Ovary (tissue), 3 donors: ENCODE measurements at regions not wholly inside any gene's neighbourhood (a gene's known extent, or its start where the extent isn't known, plus 50 kb on each side); places are given as distances from the start of the nearest gene placed in this dataset.

Experiments
- POLR2A ChIP-seq: fragments of 450-650 bp; IDR thresholded peaks from one replicate; pipeline ENCODE4 v1.6.1; 2017; ENCODE audit warnings: antibody characterized with exemption, mild to moderate bottlenecking, moderate library complexity
- TF ChIP-seq, protein P1 (sequence below), 3 donors: fragments of 450-650 bp in 2 of 3; fragments of 200-600 bp in 1 of 3; IDR thresholded peaks; one replicate each; pipeline versions ENCODE4 v1.5.1 to v1.8.0; 2016 to 2022; ENCODE audit warnings: antibody characterized with exemption in 3 of 3, mild to moderate bottlenecking in 1 of 3
- donor health status: DM: no; HTN: no; CAD: no.

DNA sequence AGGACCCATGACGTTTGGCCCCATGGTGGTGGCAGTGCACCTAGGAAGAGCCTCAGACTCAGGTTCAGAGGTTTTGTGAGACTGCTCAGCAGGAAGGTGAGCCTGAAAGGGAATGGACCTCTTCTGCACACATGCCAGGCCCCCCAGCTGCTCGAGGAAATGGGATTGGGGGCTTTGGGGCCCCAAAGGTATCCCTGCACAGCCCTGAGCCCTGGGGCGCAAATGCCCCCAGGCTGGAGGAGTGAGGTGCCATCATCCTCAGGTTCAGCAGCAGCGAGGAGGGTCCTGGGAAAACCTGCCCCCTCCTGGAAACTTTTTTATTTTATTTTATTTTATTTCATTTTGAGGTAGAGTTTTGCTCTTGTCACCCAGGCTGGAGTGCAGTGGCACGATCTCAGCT, 171.8 kb upstream of the MVB12B start:
- TF ChIP-seq, protein P1, sequence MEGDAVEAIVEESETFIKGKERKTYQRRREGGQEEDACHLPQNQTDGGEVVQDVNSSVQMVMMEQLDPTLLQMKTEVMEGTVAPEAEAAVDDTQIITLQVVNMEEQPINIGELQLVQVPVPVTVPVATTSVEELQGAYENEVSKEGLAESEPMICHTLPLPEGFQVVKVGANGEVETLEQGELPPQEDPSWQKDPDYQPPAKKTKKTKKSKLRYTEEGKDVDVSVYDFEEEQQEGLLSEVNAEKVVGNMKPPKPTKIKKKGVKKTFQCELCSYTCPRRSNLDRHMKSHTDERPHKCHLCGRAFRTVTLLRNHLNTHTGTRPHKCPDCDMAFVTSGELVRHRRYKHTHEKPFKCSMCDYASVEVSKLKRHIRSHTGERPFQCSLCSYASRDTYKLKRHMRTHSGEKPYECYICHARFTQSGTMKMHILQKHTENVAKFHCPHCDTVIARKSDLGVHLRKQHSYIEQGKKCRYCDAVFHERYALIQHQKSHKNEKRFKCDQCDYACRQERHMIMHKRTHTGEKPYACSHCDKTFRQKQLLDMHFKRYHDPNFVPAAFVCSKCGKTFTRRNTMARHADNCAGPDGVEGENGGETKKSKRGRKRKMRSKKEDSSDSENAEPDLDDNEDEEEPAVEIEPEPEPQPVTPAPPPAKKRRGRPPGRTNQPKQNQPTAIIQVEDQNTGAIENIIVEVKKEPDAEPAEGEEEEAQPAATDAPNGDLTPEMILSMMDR (IDR thresholded peaks at IDR 0.05) = no peak
- no peak for TF ChIP-seq POLR2A
